Smooth muscle cell (in vitro differentiated cells): ENCODE measurements at regions not wholly inside any gene's neighbourhood (a gene's known extent, or its start where the extent isn't known, plus 50 kb on each side); places are given as distances from the start of the nearest gene placed in this dataset.

Source experiments
- DNase-seq: peaks from one replicate; lab custom pipeline; 2025; ENCODE audit not compliant: unreplicated experiment; lab: John Stamatoyannopoulos, UW
- H2AFZ ChIP-seq: fragments of 200-600 bp; sonication (generic); 2 replicates; pipeline ENCODE4 v1.6.0; 2016; ENCODE audit warnings: antibody characterized with exemption, low read depth, mild to moderate bottlenecking
- H3F3A ChIP-seq: fragments of 200-600 bp; sonication (generic); 2 replicates; pipeline ENCODE4 v1.6.0; 2017; ENCODE audit warnings: antibody characterized with exemption, low read depth
- H3K27ac ChIP-seq: fragments of 200-600 bp; sonication (generic); 2 replicates; pipeline ENCODE4 v1.5.1; 2016; ENCODE audit warnings: low read depth, mild to moderate bottlenecking
- H3K27me3 ChIP-seq: fragments of 200-600 bp; sonication (generic); 2 replicates; pipeline ENCODE4 v1.6.1; 2016; ENCODE audit warnings: low read depth, mild to moderate bottlenecking
- H3K36me3 ChIP-seq: fragments of 200-600 bp; sonication (generic); 2 replicates; pipeline ENCODE4 v1.5.1; 2016; ENCODE audit warnings: low read depth
- H3K4me1 ChIP-seq: fragments of 200-600 bp; sonication (generic); 2 replicates; pipeline ENCODE4 v1.5.1; 2016; ENCODE audit warnings: low read depth
- H3K4me2 ChIP-seq: fragments of 200-600 bp; sonication (generic); 2 replicates; pipeline ENCODE4 v1.6.0; 2016; ENCODE audit warnings: mild to moderate bottlenecking
- H3K4me3 ChIP-seq: fragments of 200-600 bp; sonication (generic); 2 replicates; pipeline ENCODE4 v1.5.1; 2016; ENCODE audit warnings: mild to moderate bottlenecking
- H3K79me2 ChIP-seq: fragments of 200-600 bp; sonication (generic); 2 replicates; pipeline ENCODE4 v1.6.0; 2016; ENCODE audit warnings: low read depth, mild to moderate bottlenecking
- H3K9ac ChIP-seq: fragments of 200-600 bp; sonication (generic); 2 replicates; pipeline ENCODE4 v1.6.0; 2016; ENCODE audit warnings: low read depth
- H3K9me3 ChIP-seq: fragments of 200-600 bp; sonication (generic); replicated peaks from 2 replicates; pipeline ENCODE4 v1.5.1; 2016; ENCODE audit warnings: low read depth
- H4K20me1 ChIP-seq: fragments of 200-600 bp; sonication (generic); 2 replicates; pipeline ENCODE4 v1.6.0; 2016; ENCODE audit warnings: low read depth
- WGBS: methylation state at CpG from one replicate; pipeline ENCODE4 v1.1.7; 2016; ENCODE audit warnings: low lambda C conversion rate; 5-methylcytosine and 5-hydroxymethylcytosine counted together
- TF ChIP-seq, protein P1 (sequence below): fragments of 200-600 bp; sonication (generic); IDR thresholded peaks from 2 replicates; pipeline ENCODE4 v1.5.1; 2017; ENCODE audit warnings: borderline replicate concordance, mild to moderate bottlenecking, antibody characterized with exemption; ENCODE audit not compliant: insufficient read depth, poor library complexity, severe bottlenecking

DNA sequence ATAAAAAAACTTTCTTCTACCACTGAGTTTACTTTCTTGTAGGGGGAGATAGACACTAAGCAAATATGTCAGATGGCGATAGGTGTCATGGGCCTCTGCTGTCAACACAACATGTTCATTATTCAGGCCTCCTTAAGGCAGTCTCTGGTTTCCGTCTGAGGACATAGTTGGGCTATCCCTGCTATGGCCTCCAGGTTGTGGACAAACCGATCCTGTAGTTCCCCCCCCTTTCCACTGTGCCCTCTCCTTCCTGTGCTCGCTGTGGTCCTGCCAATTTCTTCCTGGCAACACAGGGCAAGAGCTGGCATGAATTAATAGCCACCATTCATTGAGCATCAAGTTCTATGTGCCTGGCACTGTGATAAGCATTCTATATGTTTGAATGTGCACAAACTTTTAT lies 81.0 kb upstream of the HS3ST2 start:
- Histone ChIP-seq H3K9ac (no peak overlapping the region), H2AFZ (no peak overlapping the region), H3K79me2 (no peaks in the 10 kb centered on the region), H3K4me2 (no peak overlapping the region), H3K36me3 (no peaks in the 10 kb centered on the region), H3K27me3 (no peaks in the 10 kb centered on the region), H3K4me1 (no peaks in the 10 kb centered on the region), H3K27ac (no peak overlapping the region), H3K9me3 (no peaks in the 10 kb centered on the region), H3K4me3 (no peak overlapping the region), H4K20me1 (no peaks in the 10 kb centered on the region), H3F3A (no peaks in the 10 kb centered on the region)
- TF ChIP-seq, protein P1, sequence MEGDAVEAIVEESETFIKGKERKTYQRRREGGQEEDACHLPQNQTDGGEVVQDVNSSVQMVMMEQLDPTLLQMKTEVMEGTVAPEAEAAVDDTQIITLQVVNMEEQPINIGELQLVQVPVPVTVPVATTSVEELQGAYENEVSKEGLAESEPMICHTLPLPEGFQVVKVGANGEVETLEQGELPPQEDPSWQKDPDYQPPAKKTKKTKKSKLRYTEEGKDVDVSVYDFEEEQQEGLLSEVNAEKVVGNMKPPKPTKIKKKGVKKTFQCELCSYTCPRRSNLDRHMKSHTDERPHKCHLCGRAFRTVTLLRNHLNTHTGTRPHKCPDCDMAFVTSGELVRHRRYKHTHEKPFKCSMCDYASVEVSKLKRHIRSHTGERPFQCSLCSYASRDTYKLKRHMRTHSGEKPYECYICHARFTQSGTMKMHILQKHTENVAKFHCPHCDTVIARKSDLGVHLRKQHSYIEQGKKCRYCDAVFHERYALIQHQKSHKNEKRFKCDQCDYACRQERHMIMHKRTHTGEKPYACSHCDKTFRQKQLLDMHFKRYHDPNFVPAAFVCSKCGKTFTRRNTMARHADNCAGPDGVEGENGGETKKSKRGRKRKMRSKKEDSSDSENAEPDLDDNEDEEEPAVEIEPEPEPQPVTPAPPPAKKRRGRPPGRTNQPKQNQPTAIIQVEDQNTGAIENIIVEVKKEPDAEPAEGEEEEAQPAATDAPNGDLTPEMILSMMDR, result no peak
- WGBS, result 85% methylated on average over 4 of the region's 4 CpGs
- no peak for DNase-seq

DNA sequence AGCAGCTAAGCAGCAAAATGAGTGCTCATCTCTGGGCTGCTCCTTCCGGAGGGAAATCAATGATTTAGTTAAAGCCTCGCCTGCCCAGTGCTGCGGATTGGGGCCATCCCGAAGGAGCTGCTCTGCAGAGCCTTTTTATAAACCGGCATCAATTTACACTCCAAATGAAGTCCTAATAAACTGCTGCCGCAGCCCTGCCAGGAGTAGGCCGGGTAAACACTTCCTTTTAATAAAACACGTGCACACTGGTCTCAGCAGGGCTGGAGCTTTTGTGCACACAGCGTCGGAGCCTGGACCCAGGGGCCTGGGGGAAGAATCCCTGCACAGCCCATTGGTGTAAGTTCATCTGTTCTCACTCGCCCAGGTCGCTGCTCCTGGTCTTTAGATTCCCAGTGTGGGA lies 79.6 kb upstream of the HS3ST2 start:
- TF ChIP-seq, protein P1, result no peak
- 83% methylated on average over 12 of the region's 12 CpGs for WGBS
- H3K4me1 ChIP-seq, result no peaks in the 10 kb centered on the region

DNA sequence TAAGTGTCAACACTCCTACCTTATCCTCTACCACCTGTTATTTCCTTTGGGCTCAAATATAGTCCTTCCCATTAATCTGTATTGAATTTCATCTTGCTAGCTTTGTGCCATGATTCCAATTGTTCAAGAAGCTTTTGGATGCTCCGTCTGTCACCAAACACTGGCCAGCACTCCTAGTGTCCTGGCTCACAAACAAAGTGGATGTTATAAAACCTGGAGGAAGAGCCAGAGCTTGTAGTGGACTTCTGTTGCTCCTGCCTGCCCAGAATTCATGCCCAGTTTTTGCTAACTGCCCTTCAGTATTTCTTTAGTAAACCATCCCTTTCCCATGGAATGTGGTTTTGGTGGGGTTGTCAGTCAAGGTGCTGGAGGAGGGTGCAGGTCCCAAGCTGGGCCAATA lies 77.2 kb upstream of the HS3ST2 start:
- H3K9ac ChIP-seq, result no peak overlapping the region
- H2AFZ ChIP-seq, result no peak overlapping the region
- no peaks in the 10 kb centered on the region for H4K20me1 ChIP-seq
- no peaks in the 10 kb centered on the region for H3K9me3 ChIP-seq
- 97% methylated on average over 1 of the region's 1 CpG for WGBS
- H3K27me3 ChIP-seq, result no peaks in the 10 kb centered on the region
- no peak overlapping the region for H3K4me3 ChIP-seq
- H3K79me2 ChIP-seq, result no peaks in the 10 kb centered on the region
- H3F3A ChIP-seq, result no peaks in the 10 kb centered on the region
- TF ChIP-seq, protein P1, result no peak
- H3K4me2 ChIP-seq, result no peak overlapping the region
- no peaks in the 10 kb centered on the region for H3K36me3 ChIP-seq
- H3K27ac ChIP-seq, result no peak overlapping the region
- no peaks in the 10 kb centered on the region for H3K4me1 ChIP-seq
- DNase-seq, result no peak

More for the DNA sequence above, 79.6 kb upstream of the HS3ST2 start:
- Histone ChIP-seq H3K79me2 (no peaks in the 10 kb centered on the region), H4K20me1 (no peaks in the 10 kb centered on the region), H3K9ac (no peak overlapping the region), H3K4me2 (no peak overlapping the region), H3F3A (no peaks in the 10 kb centered on the region), H3K27ac (no peak overlapping the region), H2AFZ (no peak overlapping the region), H3K4me3 (no peak overlapping the region), H3K27me3 (no peaks in the 10 kb centered on the region), H3K9me3 (no peaks in the 10 kb centered on the region), H3K36me3 (no peaks in the 10 kb centered on the region)
- no peak for DNase-seq

DNA sequence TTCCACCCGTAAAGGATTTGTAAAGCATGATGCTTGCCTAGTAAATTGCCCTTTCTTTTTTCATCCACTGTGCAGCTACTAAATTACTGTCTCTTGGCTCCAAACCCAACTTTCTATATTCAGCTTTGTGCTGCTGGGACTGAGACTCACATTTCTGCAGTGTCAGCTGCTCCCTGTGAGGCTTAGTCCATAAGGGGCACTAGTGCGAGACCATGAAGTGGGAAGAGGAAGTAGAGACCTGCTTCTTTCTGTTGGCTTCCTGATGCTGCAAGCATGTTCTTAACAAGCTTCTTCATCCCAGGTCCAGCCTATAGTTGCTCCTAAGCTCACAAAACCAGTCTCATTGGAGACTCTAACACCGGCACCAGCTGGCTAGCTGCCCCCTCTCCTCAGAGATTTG lies 74.9 kb upstream of the HS3ST2 start:
- Histone ChIP-seq H3F3A (no peaks in the 10 kb centered on the region), H3K79me2 (no peaks in the 10 kb centered on the region), H3K36me3 (no peaks in the 10 kb centered on the region), H3K4me1 (no peaks in the 10 kb centered on the region), H3K27me3 (no peaks in the 10 kb centered on the region), H3K9ac (no peak overlapping the region), H3K4me3 (no peak overlapping the region), H4K20me1 (no peaks in the 10 kb centered on the region), H2AFZ (no peak overlapping the region), H3K9me3 (no peaks in the 10 kb centered on the region), H3K27ac (no peak overlapping the region), H3K4me2 (no peak overlapping the region)
- TF ChIP-seq, protein P1, result no peak
- DNase-seq, result no peak
- WGBS, result 82% methylated on average over 3 of the region's 3 CpGs
